MCF 10A (cell line): ENCODE measurements at regions not wholly inside any gene's neighbourhood (a gene's known extent, or its start where the extent isn't known, plus 50 kb on each side); places are given as distances from the start of the nearest gene placed in this dataset.
A peak's percentile ranks its signal among the peaks of the same experiment; 100 is the strongest.

ENCODE experiments used
- BruUV-seq: library from RNA; stranded (reverse); fragments of 400-500 nt; replicated peaks from 2 replicates; lab custom pipeline; 2021; lab: Mats Ljungman, UMichigan
- CTCF ChIA-PET: fragments of 300-600 bp; sonication (Branson Sonifier 250); formaldehyde crosslinking; extraction: SDS; loops from one replicate; lab custom pipeline; 2021; ENCODE audit warnings: antibody characterized with exemption, inconsistent platforms; lab: Yijun Ruan, JAX
- POLR2A ChIA-PET: fragments of 300-600, 350-650 bp; sonication (Branson Sonifier 250); formaldehyde crosslinking; extraction: SDS; loops from one replicate; lab custom pipeline; 2020; ENCODE audit warnings: antibody characterized with exemption, inconsistent platforms; lab: Yijun Ruan, JAX
- DNase-seq: peaks from one replicate; pipeline ENCODE4 v3.0.0-alpha.2; 2018; ENCODE audit not compliant: unreplicated experiment
- H3K27ac Mint-ChIP-seq: one replicate; pipeline ENCODE4 v1.8.0; 2022; ENCODE audit warnings: mild to moderate bottlenecking, low read depth, mixed read lengths; ENCODE audit not compliant: unreplicated experiment
- H3K27me3 Mint-ChIP-seq: one replicate; pipeline ENCODE4 v1.8.0; 2022; ENCODE audit warnings: mixed read lengths; ENCODE audit not compliant: insufficient read depth, unreplicated experiment
- H3K36me3 Mint-ChIP-seq: one replicate; pipeline ENCODE4 v1.8.0; 2022; ENCODE audit warnings: mild to moderate bottlenecking, moderate library complexity, mixed read lengths; ENCODE audit not compliant: insufficient read depth, unreplicated experiment
- H3K4me1 Mint-ChIP-seq: one replicate; pipeline ENCODE4 v1.8.0; 2022; ENCODE audit warnings: mixed read lengths; ENCODE audit not compliant: insufficient read depth, unreplicated experiment
- H3K4me3 Mint-ChIP-seq: one replicate; pipeline ENCODE4 v1.8.0; 2022; ENCODE audit warnings: mild to moderate bottlenecking, moderate library complexity, mixed read lengths; ENCODE audit not compliant: unreplicated experiment
- H3K9me3 Mint-ChIP-seq: one replicate; pipeline ENCODE4 v1.8.0; 2022; ENCODE audit warnings: mixed read lengths; ENCODE audit not compliant: unreplicated experiment
- CTCF ChIP-seq: fragments of 200-600 bp; IDR thresholded peaks from one replicate; pipeline ENCODE4 v1.8.0; 2022; ENCODE audit warnings: antibody characterized with exemption, mild to moderate bottlenecking; ENCODE audit not compliant: unreplicated experiment
- intact Hi-C: fragments of 100-400 bp; cut with micrococcal nuclease; formaldehyde crosslinking; loops from 2 replicates; pipeline ENCODE4 v1.14.1; 2022

- BruUV-seq, result no TSS peak
- ChIA-PET POLR2A (no interaction called here), CTCF (interaction anchor here (0.9 kb wide), 1 partner anchor 47 kb away, joined by 3 read pairs; no protein-coding TSS in a partner anchor)
- H3K4me3 Mint-ChIP-seq, result no peak overlapping the region
- TF ChIP-seq CTCF, result no peak
- H3K27ac Mint-ChIP-seq, result no peak overlapping the region
- intact Hi-C loops, result no loop called here
- no peak for DNase-seq
- peaks cover 11% of the 10 kb centered on the region for H3K4me1 Mint-ChIP-seq
- no peaks in the 10 kb centered on the region for H3K27me3 Mint-ChIP-seq
- peaks cover 5% of the 10 kb centered on the region for H3K9me3 Mint-ChIP-seq
- H3K36me3 Mint-ChIP-seq, result no peaks in the 10 kb centered on the region
Measured at GRCh38 chr10:94085288-94085687, 91.6 kb downstream of the PLCE1 start.

GRCh38 chr10:94085766-94086437 is 92.2 kb downstream of the PLCE1 start:
- ChIA-PET CTCF (interaction anchor here (0.7 to 1.1 kb wide), 3 partner anchors 10 to 234 kb away, joined by 3 read pairs; no protein-coding TSS in a partner anchor), POLR2A (no interaction called here)
- H3K27ac Mint-ChIP-seq, result no peak overlapping the region
- DNase-seq, result no peak
- peaks cover 11% of the 10 kb centered on the region for H3K4me1 Mint-ChIP-seq
- H3K36me3 Mint-ChIP-seq, result no peaks in the 10 kb centered on the region
- peaks cover 5% of the 10 kb centered on the region for H3K9me3 Mint-ChIP-seq
- no peak for TF ChIP-seq CTCF
- BruUV-seq, result no TSS peak
- H3K27me3 Mint-ChIP-seq, result no peaks in the 10 kb centered on the region
- intact Hi-C loops, result no loop called here
- H3K4me3 Mint-ChIP-seq, result no peak overlapping the region

- DNase-seq, result peak; percentile 47
- Mint-ChIP-seq H3K27ac (no peak overlapping the region), H3K36me3 (no peaks in the 10 kb centered on the region), H3K9me3 (peaks cover 6% of the 10 kb centered on the region), H3K4me1 (peaks cover 18% of the 10 kb centered on the region), H3K27me3 (no peaks in the 10 kb centered on the region), H3K4me3 (peak overlapping the region; percentile 17)
- POLR2A ChIA-PET, result no interaction called here
- intact Hi-C loops, result no loop called here
- no peak for TF ChIP-seq CTCF
- BruUV-seq, result no TSS peak
- CTCF ChIA-PET, result interaction anchor here (0.7 to 1.0 kb wide), 2 partner anchors 133 to 381 kb away, joined by 3 read pairs; no protein-coding TSS in a partner anchor
Measured at GRCh38 chr10:94088926-94089381, 95.2 kb downstream of the PLCE1 start.

GRCh38 chr10:94091649-94092048 is 97.9 kb downstream of the PLCE1 start:
- intact Hi-C loops, result no loop called here
- H3K9me3 Mint-ChIP-seq, result peaks cover 6% of the 10 kb centered on the region
- ChIA-PET POLR2A (interaction anchor here (0.7 kb wide), 1 partner anchor 174 kb away, joined by 5 read pairs; no protein-coding TSS in a partner anchor), CTCF (no interaction called here)
- no peak for TF ChIP-seq CTCF
- no peaks in the 10 kb centered on the region for H3K27me3 Mint-ChIP-seq
- no peak overlapping the region for H3K27ac Mint-ChIP-seq
- no TSS peak for BruUV-seq
- no peak overlapping the region for H3K4me3 Mint-ChIP-seq
- no peak for DNase-seq
- H3K4me1 Mint-ChIP-seq, result peaks cover 24% of the 10 kb centered on the region
- H3K36me3 Mint-ChIP-seq, result no peaks in the 10 kb centered on the region
